ENCODE measurements at regions not wholly inside any gene's neighbourhood (a gene's known extent, or its start where the extent isn't known, plus 50 kb on each side); places are given as distances from the start of the nearest gene placed in this dataset.

DNA sequence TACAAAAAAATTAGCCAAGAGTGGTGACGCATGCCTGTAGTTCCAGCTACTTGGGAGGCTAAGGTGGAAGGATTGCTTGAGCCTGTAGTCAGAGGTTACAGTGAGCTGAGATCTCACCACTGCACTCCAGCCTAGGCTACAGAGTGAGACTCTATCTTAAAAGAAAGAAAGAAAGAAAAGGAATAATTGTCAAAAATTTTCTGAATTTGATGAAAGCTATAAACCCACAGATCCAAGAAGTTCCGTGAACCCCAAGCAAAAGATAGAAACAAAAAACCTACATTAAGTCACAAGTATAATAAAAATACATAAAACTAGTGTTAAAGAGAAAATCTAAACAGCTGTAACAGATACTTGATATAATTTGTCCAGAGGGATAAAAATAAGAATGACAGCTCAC lies 60.1 kb upstream of the KMT2C start:
- Histone ChIP-seq H3K4me1 (no peaks in the 10 kb centered on the region), H3K4me3 (no peak overlapping the region), H3K36me3 (no peaks in the 10 kb centered on the region), H3K27ac (no peak overlapping the region), H3K27me3 (no peaks in the 10 kb centered on the region), H3K9me3 (peaks cover 0 to 14% (median 0%) of the 10 kb centered on the region in 3 donors)
- no peak for ATAC-seq
- 80 to 91% methylated on average over 2 of the region's 2 CpGs for WGBS, 2 donors (ENCODE audit: low coverage in 1 of 2)
- TF ChIP-seq POLR2A (IDR thresholded peaks at IDR 0.05) = no peak
- TF ChIP-seq EP300 (IDR thresholded peaks at IDR 0.05) = no peak
- TF ChIP-seq POLR2AphosphoS5 (IDR thresholded peaks at IDR 0.05) = no peak

DNA sequence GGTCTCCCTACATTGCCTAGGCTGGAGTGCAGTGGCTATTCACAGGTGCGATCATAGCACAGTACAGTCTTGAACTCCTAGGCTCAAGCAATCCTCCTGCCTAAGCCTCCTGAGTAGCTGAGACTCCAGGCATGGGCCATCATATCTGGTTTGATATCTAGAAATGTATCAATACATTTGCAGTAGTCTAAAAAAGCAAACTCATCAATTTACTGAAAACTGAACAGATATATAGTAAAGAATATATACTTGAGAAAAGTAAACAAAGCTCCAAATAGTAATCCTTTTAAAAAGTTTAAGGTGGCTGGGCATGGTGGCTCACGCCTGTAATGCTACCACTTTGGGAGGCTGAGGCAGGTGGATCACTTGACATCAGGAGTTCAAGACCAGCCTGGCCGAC lies 57.1 kb upstream of the KMT2C start:
- H3K36me3 ChIP-seq = no peaks in the 10 kb centered on the region
- 80 to 88% methylated on average over 2 to 3 of the region's 3 CpGs for WGBS, 2 donors (ENCODE audit: low coverage in 1 of 2)
- H3K4me1 ChIP-seq = no peaks in the 10 kb centered on the region
- no peak overlapping the region for H3K4me3 ChIP-seq
- peaks cover 0 to 14% (median 0%) of the 10 kb centered on the region in 3 donors for H3K9me3 ChIP-seq
- no peak overlapping the region for H3K27ac ChIP-seq
- peaks cover 4% of the 10 kb centered on the region for H3K27me3 ChIP-seq
- TF ChIP-seq EP300 (IDR thresholded peaks at IDR 0.05) = no peak
- no peak for ATAC-seq

DNA sequence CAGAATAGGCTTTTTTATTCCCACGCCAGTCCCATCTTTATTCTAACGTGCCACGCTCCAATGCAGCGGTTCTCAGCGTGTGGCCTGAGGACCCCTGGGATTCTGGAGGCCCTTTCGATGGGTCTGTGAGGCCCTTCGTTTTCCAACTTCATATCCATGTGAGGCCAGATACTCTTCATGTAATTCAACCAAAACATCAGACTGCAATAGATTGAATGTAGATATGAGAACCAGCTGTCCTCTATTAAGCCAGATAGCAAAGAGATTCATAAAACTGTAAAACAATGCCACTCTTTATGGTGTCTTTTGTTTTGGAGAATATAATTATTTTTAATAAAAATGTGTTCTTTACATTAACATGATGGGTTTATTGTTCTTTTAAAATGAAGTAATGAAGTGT lies 53.2 kb upstream of the KMT2C start:
- Histone ChIP-seq H3K27me3 (peaks cover 4% of the 10 kb centered on the region), H3K9me3 (no peaks in the 10 kb centered on the region), H3K36me3 (no peaks in the 10 kb centered on the region), H3K4me1 (no peaks in the 10 kb centered on the region), H3K27ac (no peak overlapping the region), H3K4me3 (no peak overlapping the region)
- ATAC-seq = no peak
- WGBS, 2 donors (ENCODE audit: low coverage in 1 of 2) = 79 to 84% methylated on average over 7 of the region's 7 CpGs
- TF ChIP-seq CTCF (IDR thresholded peaks at IDR 0.05) = no peak
- no peak for TF ChIP-seq POLR2AphosphoS5 (IDR thresholded peaks at IDR 0.05)
- TF ChIP-seq POLR2A (IDR thresholded peaks at IDR 0.05) = no peak
- TF ChIP-seq EP300 (IDR thresholded peaks at IDR 0.05) = no peak

DNA sequence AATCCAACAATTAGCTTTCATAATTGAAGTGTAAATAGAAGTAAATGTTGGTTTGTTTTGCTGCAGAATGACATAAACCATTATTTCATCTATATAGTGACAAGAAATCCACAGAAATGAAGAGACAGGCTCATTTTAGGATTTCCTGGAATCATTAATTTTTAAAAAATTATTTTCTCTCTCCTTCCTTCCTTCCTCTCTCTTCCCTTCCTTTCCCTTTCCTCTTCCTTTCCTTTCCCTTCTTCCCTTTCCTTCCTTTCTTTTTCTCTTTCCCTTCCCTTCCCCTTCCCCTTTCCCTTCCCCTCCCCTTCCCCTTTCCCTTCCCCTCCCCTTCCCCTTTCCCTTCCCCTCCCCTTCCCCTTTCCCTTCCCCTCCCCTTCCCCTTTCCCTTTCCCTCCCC lies 51.2 kb upstream of the KMT2C start:
- H3K9me3 ChIP-seq = no peaks in the 10 kb centered on the region
- no peaks in the 10 kb centered on the region for H3K4me1 ChIP-seq
- H3K4me3 ChIP-seq = no peak overlapping the region
- peaks cover 4% of the 10 kb centered on the region for H3K27me3 ChIP-seq
- no peaks in the 10 kb centered on the region for H3K36me3 ChIP-seq
- TF ChIP-seq EP300 (IDR thresholded peaks at IDR 0.05) (no peak), POLR2AphosphoS5 (IDR thresholded peaks at IDR 0.05) (no peak), POLR2A (IDR thresholded peaks at IDR 0.05) (no peak), CTCF (IDR thresholded peaks at IDR 0.05) (no peak)
- no peak for ATAC-seq
- no peak overlapping the region for H3K27ac ChIP-seq

GRCh38 chr7:152485826-152486225 lies 50.0 kb upstream of the KMT2C start:
- H3K9me3 ChIP-seq = no peaks in the 10 kb centered on the region
- TF ChIP-seq EP300 (IDR thresholded peaks at IDR 0.05) (no peak), CTCF (IDR thresholded peaks at IDR 0.05) (no peak), POLR2AphosphoS5 (IDR thresholded peaks at IDR 0.05) (no peak), POLR2A (IDR thresholded peaks at IDR 0.05) (no peak)
- 93% methylated on average over 4 of the region's 4 CpGs for WGBS, 2 donors (ENCODE audit: low coverage in 1 of 2)
- H3K27me3 ChIP-seq = peaks cover 4% of the 10 kb centered on the region
- H3K36me3 ChIP-seq = no peaks in the 10 kb centered on the region
- H3K4me3 ChIP-seq = no peak overlapping the region
- no peak overlapping the region for H3K27ac ChIP-seq
- no peaks in the 10 kb centered on the region for H3K4me1 ChIP-seq
- no peak for ATAC-seq

Data from gastroesophageal sphincter (tissue), 4 donors.